Heart right ventricle (tissue), 16 donors: ENCODE measurements at regions not wholly inside any gene's neighbourhood (a gene's known extent, or its start where the extent isn't known, plus 50 kb on each side); places are given as distances from the start of the nearest gene placed in this dataset.

ENCODE experiments used
- ATAC-seq, 8 donors: fragments of 200-7000 bp; cut with Tn5 transposase; one replicate each; pipeline ENCODE4 v1.9.1; 2020; ENCODE audit warnings: mild to moderate bottlenecking in 8 of 8, moderate library complexity in 8 of 8, moderate number of reproducible peaks in 1 of 8
- DNase-seq, 2 donors: peaks; one replicate each; pipeline ENCODE4 v3.0.0-alpha.2; 2020
- H3K27ac ChIP-seq, 10 donors: fragments of 200-600 bp; sonication (generic) in 2 of 10; one replicate each; pipeline versions ENCODE4 v1.5.0 to v1.8.0; 2020 to 2022; ENCODE audit warnings: mild to moderate bottlenecking in 3 of 10
- H3K27me3 ChIP-seq, 7 donors: fragments of 200-600 bp; one replicate each; pipeline ENCODE4 v1.8.0; 2021 to 2022; ENCODE audit warnings: mild to moderate bottlenecking in 2 of 7
- H3K36me3 ChIP-seq, 9 donors: fragments of 200-600 bp; sonication (generic) in 1 of 9; one replicate each; pipeline versions ENCODE4 v1.5.0 to v1.8.0; 2020 to 2022; ENCODE audit warnings: mild to moderate bottlenecking in 2 of 9
- H3K4me1 ChIP-seq, 9 donors: fragments of 200-600 bp; sonication (generic) in 1 of 9; one replicate each; pipeline versions ENCODE4 v1.5.0 to v1.8.0; 2020 to 2022; ENCODE audit warnings: mild to moderate bottlenecking in 4 of 9
- H3K4me3 ChIP-seq, 10 donors: fragments of 200-600 bp; sonication (generic) in 2 of 10; one replicate each; pipeline versions ENCODE4 v1.5.0 to v1.8.0; 2020 to 2022; ENCODE audit warnings: mild to moderate bottlenecking in 7 of 10, moderate library complexity in 2 of 10
- H3K9me3 ChIP-seq, 11 donors: fragments of 200-600 bp in 10 of 11; sonication (generic) in 2 of 11; one replicate each; pipeline versions ENCODE4 v1.5.0 to v1.8.0; 2013 to 2022; ENCODE audit warnings: mild to moderate bottlenecking in 2 of 11, control low read depth in 1 of 11, moderate library complexity in 1 of 11
- CTCF ChIP-seq, 9 donors: fragments of 200-600 bp; sonication (generic) in 2 of 9; IDR thresholded peaks; one replicate each; pipeline versions ENCODE4 v1.5.0 to v1.8.0; 2021 to 2022; ENCODE audit warnings: antibody characterized with exemption in 9 of 9, mild to moderate bottlenecking in 5 of 9, moderate library complexity in 1 of 9
- WGBS, 2 donors: extraction: QIAGEN DNeasy Blood & Tissue Kit; methylation state at CpG; one replicate each; pipeline ENCODE4 v1.1.7; 2013; ENCODE audit warnings: inconsistent platforms in 1 of 2; 5-methylcytosine and 5-hydroxymethylcytosine counted together
- intact Hi-C, 10 donors: fragments of 100-400 bp; cut with DNase I; formaldehyde crosslinking; loops; one replicate each; pipeline versions ENCODE4 v1.11.1 to v1.14.2; 2022
- donor health status: Arrhythmogenic right ventricular cardiomyopathy.
- donor health status: ischemic (EF 13 %, LVEDD 7.1; RV severe dilation, severe dysfunction).
- donor health status: healthy with polysubstance abuse.
- donor health status: DM: no; HTN: yes; CAD: no.
- donor health status: DM: no; HTN: no; CAD: no.
- donor health status: ischemic (EF 25% LVEDD 6.9; RV normal size, moderate dysfunction).
- donor health status: ischemic (EF 25% LVEDD 5.7; RV mildly dilated, moderate dysfunction).
- donor health status: healthy.
- donor health status: DM: yes; HTN: yes; CAD: no.
- donor health status: Ischemic cardiomyopathy.
- donor health status: ischemic (EF 35%, LVEDD 5.7; RV mildly dilated, moderate dysfunction).
- donor health status: nonischemic (EF 11% LVEDD 7.7; RV severe dilation, severe dysfunction).
- donor health status: DM: yes; HTN: yes; CAD: no.
- donor health status: PGD.
- donor health status: ischemic (EF 29% LVEDD 5.4; RV normal size, mild dysfunction).
- donor health status: nonischemic (EF 23%, LVEDD 6.1; RV moderate dilation, normal function).

- intact Hi-C loops = loop anchor here in 1 of 10 donors (10.0 kb wide), 1 partner anchor 202 kb away; the partner anchor contains the start of gene MYLIP
- 47 to 55% methylated on average over 7 of the region's 7 CpGs for WGBS, 2 donors
- peaks cover 0 to 3% (median 0%) of the 10 kb centered on the region in 11 donors for H3K9me3 ChIP-seq
- H3K27ac ChIP-seq = no peak overlapping the region
- no peaks in the 10 kb centered on the region for H3K27me3 ChIP-seq
- no peak for DNase-seq
- peak in 1 of 8 donors; percentile 35 for ATAC-seq
- no peak for TF ChIP-seq CTCF (IDR thresholded peaks at IDR 0.05)
- H3K4me3 ChIP-seq = no peak overlapping the region
- no peaks in the 10 kb centered on the region for H3K4me1 ChIP-seq
- H3K36me3 ChIP-seq = no peaks in the 10 kb centered on the region
Measured at GRCh38 chr6:15922510-15923250, 206.2 kb upstream of the MYLIP start.

GRCh38 chr6:15921243-15921642 is 207.6 kb upstream of the MYLIP start:
- peaks cover 0 to 3% (median 0%) of the 10 kb centered on the region in 11 donors for H3K9me3 ChIP-seq
- H3K4me3 ChIP-seq = no peak overlapping the region
- intact Hi-C loops = loop anchor here in 1 of 10 donors (10.0 kb wide), 1 partner anchor 204 kb away; the partner anchor contains the start of gene MYLIP
- no peaks in the 10 kb centered on the region for H3K4me1 ChIP-seq
- H3K36me3 ChIP-seq = no peaks in the 10 kb centered on the region
- ATAC-seq (no peak), DNase-seq (no peak)
- TF ChIP-seq CTCF (IDR thresholded peaks at IDR 0.05) = no peak
- no peaks in the 10 kb centered on the region for H3K27me3 ChIP-seq
- H3K27ac ChIP-seq = no peak overlapping the region
- 93 to 95% methylated on average over 2 of the region's 2 CpGs for WGBS, 2 donors

- DNase-seq = no peak
- H3K36me3 ChIP-seq = no peaks in the 10 kb centered on the region
- intact Hi-C loops = no loop called here
Measured at GRCh38 chr6:15916581-15916980, 212.3 kb upstream of the MYLIP start.

More at GRCh38 chr6:15916581-15916980, 212.3 kb upstream of the MYLIP start:
- H3K9me3 ChIP-seq = peaks cover 0 to 3% (median 0%) of the 10 kb centered on the region in 11 donors
- no peak overlapping the region for H3K27ac ChIP-seq
- no peak for ATAC-seq
- TF ChIP-seq CTCF (IDR thresholded peaks at IDR 0.05) = no peak
- H3K4me1 ChIP-seq = peaks cover 0 to 9% (median 0%) of the 10 kb centered on the region in 9 donors
- 88 to 89% methylated on average over 3 of the region's 3 CpGs for WGBS, 2 donors
- H3K4me3 ChIP-seq = no peak overlapping the region
- H3K27me3 ChIP-seq = no peaks in the 10 kb centered on the region
